K562 (cell line): ENCODE measurements at regions not wholly inside any gene's neighbourhood (a gene's known extent, or its start where the extent isn't known, plus 50 kb on each side); places are given as distances from the start of the nearest gene placed in this dataset.

ENCODE experiments used
- BACH1 ChIP-seq: fragments of 200-800 bp; sonication (Bioruptor generic); IDR thresholded peaks from 2 replicates; pipeline ENCODE4 v1.6.1; 2016; ENCODE audit warnings: missing genetic modification characterization, missing compliant biosample characterization
- CBX8 ChIP-seq: fragments of 200-600 bp; sonication (generic); IDR thresholded peaks from 2 replicates; pipeline ENCODE4 v1.6.1; 2012; ENCODE audit warnings: borderline replicate concordance, mixed run types, low read depth, mild to moderate bottlenecking, moderate library complexity, mixed read lengths, low read length, control low read depth, inconsistent platforms; ENCODE audit not compliant: poor library complexity, severe bottlenecking; ENCODE audit errors: extremely low read depth
- DDX20 ChIP-seq: fragments of 450-650 bp; IDR thresholded peaks from 2 replicates; pipeline ENCODE4 v1.6.1; 2016; ENCODE audit warnings: missing genetic modification characterization, low read depth, mild to moderate bottlenecking, missing compliant biosample characterization, moderate library complexity
- DIDO1 ChIP-seq: fragments of 450-650 bp; IDR thresholded peaks from 2 replicates; pipeline ENCODE4 v1.6.1; 2016; ENCODE audit warnings: low read depth, missing biosample characterization, missing genetic modification characterization
- FOSL1 ChIP-seq: fragments of 200-800 bp; sonication (Bioruptor generic); conservative IDR thresholded peaks from 2 replicates; pipeline ENCODE4 v1.6.1; 2016; ENCODE audit warnings: missing genetic modification characterization, missing compliant biosample characterization
- FOXJ2 ChIP-seq: fragments of 200-800 bp; sonication (Bioruptor generic); IDR thresholded peaks from 2 replicates; pipeline ENCODE4 v1.6.1; 2016; ENCODE audit warnings: missing genetic modification characterization, missing compliant biosample characterization
- GTF2A2 ChIP-seq: IDR thresholded peaks from 2 replicates; pipeline ENCODE4 v1.6.1; 2016; ENCODE audit warnings: mild to moderate bottlenecking, missing genetic modification characterization, missing compliant biosample characterization
- MAZ ChIP-seq, 2 experiments: fragments of 450-650 bp in 1 of 2; sonication (generic) in 1 of 2; formaldehyde crosslinking; IDR thresholded peaks in 1 of 2; conservative IDR thresholded peaks in 1 of 2; 2 replicates each; pipeline versions ENCODE4 v1.4.0 to v1.5.0; 2020; ENCODE audit warnings: mild to moderate bottlenecking in 1 of 2, missing genetic modification reagents in 1 of 2
- MEF2D ChIP-seq: conservative IDR thresholded peaks from 2 replicates; pipeline ENCODE4 v1.6.1; 2016; ENCODE audit warnings: low read depth, missing genetic modification characterization, missing compliant biosample characterization
- MYC ChIP-seq, 2 experiments: fragments of 250-450 bp in 1 of 2; sonication (Bioruptor Pico) in 1 of 2; IDR thresholded peaks; 2 replicates each; pipeline versions ENCODE4 v1.5.1 to v1.6.1; 2012 to 2021; ENCODE audit warnings: low read depth in 2 of 2, borderline replicate concordance in 1 of 2, improper control_type of control experiment in 1 of 2, low read length in 1 of 2, mild to moderate bottlenecking in 1 of 2, moderate library complexity in 1 of 2
- NFIC ChIP-seq: fragments of 450-650 bp; IDR thresholded peaks from 2 replicates; pipeline ENCODE4 v1.6.1; 2017; ENCODE audit warnings: mild to moderate bottlenecking, inconsistent platforms
- NR4A1 ChIP-seq, 2 experiments: fragments of 250-450 bp in 1 of 2; fragments of 450-650 bp in 1 of 2; sonication (Bioruptor Pico) in 1 of 2; IDR thresholded peaks; 2 replicates each; pipeline versions ENCODE4 v1.4.0 to v1.6.1; 2016 to 2020; ENCODE audit warnings: mild to moderate bottlenecking in 2 of 2, missing compliant biosample characterization in 1 of 2, missing genetic modification characterization in 1 of 2, moderate library complexity in 1 of 2
- SMAD3 ChIP-seq: fragments of 450-650 bp; formaldehyde crosslinking; conservative IDR thresholded peaks from 2 replicates; pipeline ENCODE4 v1.4.0; 2020; ENCODE audit warnings: mild to moderate bottlenecking
- SMARCB1 ChIP-seq: IDR thresholded peaks from 2 replicates; pipeline ENCODE4 v1.6.1; 2011; ENCODE audit warnings: improper control_type of control experiment, low read depth; ENCODE audit not compliant: insufficient read length
- STAT5A ChIP-seq: IDR thresholded peaks from 2 replicates; pipeline ENCODE4 v1.6.1; 2012; ENCODE audit warnings: low read length, inconsistent platforms, borderline replicate concordance
- TAL1 ChIP-seq: fragments of 450-650 bp; IDR thresholded peaks from 2 replicates; pipeline ENCODE4 v1.6.1; 2016; ENCODE audit warnings: mild to moderate bottlenecking
- TEAD1 ChIP-seq, 2 experiments: fragments of 450-650 bp in 1 of 2; sonication (generic) in 1 of 2; formaldehyde crosslinking; IDR thresholded peaks; 2 replicates each; pipeline versions ENCODE4 v1.4.0 to v1.8.0; 2020 to 2022; ENCODE audit warnings: mild to moderate bottlenecking in 2 of 2, missing genetic modification reagents in 1 of 2
- ZNF175 ChIP-seq: fragments of 200-800 bp; sonication (Bioruptor generic); IDR thresholded peaks from 2 replicates; pipeline ENCODE4 v1.6.1; 2016; ENCODE audit warnings: low read depth, mild to moderate bottlenecking, missing genetic modification characterization, missing compliant biosample characterization
- ZNF184 ChIP-seq: sonication (generic); formaldehyde crosslinking; IDR thresholded peaks from 2 replicates; pipeline ENCODE4 v1.5.0; 2020; ENCODE audit warnings: missing genetic modification reagents
- ZNF584 ChIP-seq: fragments of 200-800 bp; sonication (Bioruptor generic); IDR thresholded peaks from 2 replicates; pipeline ENCODE4 v1.6.1; 2016; ENCODE audit warnings: low read depth, mild to moderate bottlenecking, missing genetic modification characterization, missing compliant biosample characterization
- ZNF589 ChIP-seq: fragments of 200-800 bp; sonication (Bioruptor generic); IDR thresholded peaks from 2 replicates; pipeline ENCODE4 v1.6.1; 2016; ENCODE audit warnings: low read depth, missing genetic modification characterization, missing compliant biosample characterization
- ZNF644 ChIP-seq: fragments of 200-800 bp; sonication (Bioruptor generic); IDR thresholded peaks from 2 replicates; pipeline ENCODE4 v1.6.1; 2016; ENCODE audit warnings: low read depth, missing genetic modification characterization, missing compliant biosample characterization
- ZZZ3 ChIP-seq: fragments of 450-650 bp; IDR thresholded peaks from 2 replicates; pipeline ENCODE4 v1.6.1; 2016; ENCODE audit warnings: antibody characterized with exemption, mild to moderate bottlenecking, moderate library complexity
- TF ChIP-seq, protein P1 (sequence below): fragments of 250-450 bp; sonication (Bioruptor Pico); IDR thresholded peaks from 2 replicates; pipeline ENCODE4 v1.4.0; 2020; ENCODE audit warnings: mild to moderate bottlenecking, moderate library complexity

DNA sequence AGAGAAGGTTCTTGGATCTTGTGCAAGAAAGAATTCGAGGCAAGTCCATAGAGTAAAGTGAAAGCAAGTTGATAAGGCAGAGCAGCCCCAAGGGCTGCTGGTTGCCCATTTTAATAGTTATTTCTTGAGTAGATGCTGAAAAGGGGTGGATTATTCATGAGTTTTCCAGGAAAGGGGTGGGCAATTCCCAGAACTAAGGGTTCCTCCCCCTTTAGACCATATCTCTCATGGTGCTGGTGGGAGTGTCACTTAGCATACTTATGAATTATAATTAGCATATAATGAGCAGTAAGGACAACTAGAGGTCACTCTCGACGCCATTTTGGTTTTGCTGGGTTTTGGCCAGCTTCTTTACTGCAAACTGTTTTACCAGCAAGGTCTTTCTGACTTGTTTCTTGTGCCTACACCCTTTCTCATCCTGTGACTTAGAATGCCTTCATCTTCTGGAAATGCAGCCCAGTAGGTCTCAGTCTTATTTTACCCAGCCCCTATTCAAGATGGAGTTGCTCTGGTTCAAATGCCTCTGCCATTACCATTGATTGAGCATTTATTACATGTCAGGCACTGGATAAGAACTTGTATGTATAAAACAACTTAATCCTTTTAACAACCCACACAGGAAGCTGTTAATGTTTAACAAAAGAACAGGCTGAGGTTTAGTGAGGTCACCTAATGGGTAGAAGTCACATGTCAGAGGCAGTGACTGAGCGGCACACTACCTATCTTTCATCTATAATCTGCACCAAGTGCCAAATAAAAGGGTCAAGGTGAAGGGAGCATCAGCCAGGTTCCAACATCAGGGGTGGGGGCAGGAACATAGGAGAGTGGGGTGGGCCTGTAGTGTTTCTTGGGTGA, 250.9 kb downstream of the ICOS start (continued):
- TF ChIP-seq TEAD1 (CRISPR knock-in tag; IDR thresholded peaks at IDR 0.05) = 0 out of 4 replicates have a peak, but pooled peaks of 1 of the 2 experiments have one; percentile 45
- TF ChIP-seq STAT5A = peak; percentile 67; the same call in 1 of the 2 replicates
- peak; percentile 82 for TF ChIP-seq DDX20 (tag)
- peak; percentile 83 for TF ChIP-seq ZNF589 (CRISPR knock-in tag)
- peak; percentile 86 for TF ChIP-seq SMAD3 (CRISPR knock-in tag)
- TF ChIP-seq DIDO1 = 0 out of 2 replicates have a peak, but pooled peaks have one; percentile 57
- TF ChIP-seq NFIC = no peak
- TF ChIP-seq ZNF644 (tag) = 0 out of 2 replicates have a peak, but pooled peaks have one; percentile 60
- TF ChIP-seq SMARCB1 = no peak
- TF ChIP-seq ZZZ3 = no peak
- TF ChIP-seq GTF2A2 (tag) = peak; percentile 83
- TF ChIP-seq ZNF184 (CRISPR knock-in tag) = no peak
- TF ChIP-seq MEF2D = peak; percentile 79
- no peak for TF ChIP-seq NR4A1 (CRISPR knock-in tag; IDR thresholded peaks at IDR 0.05)
- peak; percentile 88 for TF ChIP-seq NR4A1 (tag; IDR thresholded peaks at IDR 0.05)
- TF ChIP-seq BACH1 (tag) = peak; percentile 60; the same call in 1 of the 2 replicates
- peak; percentile 77; the same call in 1 of the 2 replicates for TF ChIP-seq ZNF175 (CRISPR knock-in tag)
- TF ChIP-seq FOSL1 = no peak
- no peak for TF ChIP-seq MYC (IDR thresholded peaks at IDR 0.05; ENCODE audit: low read depth, low read length)
- TF ChIP-seq MYC (CRISPR knock-in tag; IDR thresholded peaks at IDR 0.05; ENCODE audit: borderline replicate concordance, low read depth) = no peak
- no peak for TF ChIP-seq FOXJ2 (tag)
- TF ChIP-seq CBX8 = no peak
- peak; percentile 33; the same call in 1 of the 2 replicates for TF ChIP-seq ZNF584 (CRISPR knock-in tag)
- TF ChIP-seq, protein P1, sequence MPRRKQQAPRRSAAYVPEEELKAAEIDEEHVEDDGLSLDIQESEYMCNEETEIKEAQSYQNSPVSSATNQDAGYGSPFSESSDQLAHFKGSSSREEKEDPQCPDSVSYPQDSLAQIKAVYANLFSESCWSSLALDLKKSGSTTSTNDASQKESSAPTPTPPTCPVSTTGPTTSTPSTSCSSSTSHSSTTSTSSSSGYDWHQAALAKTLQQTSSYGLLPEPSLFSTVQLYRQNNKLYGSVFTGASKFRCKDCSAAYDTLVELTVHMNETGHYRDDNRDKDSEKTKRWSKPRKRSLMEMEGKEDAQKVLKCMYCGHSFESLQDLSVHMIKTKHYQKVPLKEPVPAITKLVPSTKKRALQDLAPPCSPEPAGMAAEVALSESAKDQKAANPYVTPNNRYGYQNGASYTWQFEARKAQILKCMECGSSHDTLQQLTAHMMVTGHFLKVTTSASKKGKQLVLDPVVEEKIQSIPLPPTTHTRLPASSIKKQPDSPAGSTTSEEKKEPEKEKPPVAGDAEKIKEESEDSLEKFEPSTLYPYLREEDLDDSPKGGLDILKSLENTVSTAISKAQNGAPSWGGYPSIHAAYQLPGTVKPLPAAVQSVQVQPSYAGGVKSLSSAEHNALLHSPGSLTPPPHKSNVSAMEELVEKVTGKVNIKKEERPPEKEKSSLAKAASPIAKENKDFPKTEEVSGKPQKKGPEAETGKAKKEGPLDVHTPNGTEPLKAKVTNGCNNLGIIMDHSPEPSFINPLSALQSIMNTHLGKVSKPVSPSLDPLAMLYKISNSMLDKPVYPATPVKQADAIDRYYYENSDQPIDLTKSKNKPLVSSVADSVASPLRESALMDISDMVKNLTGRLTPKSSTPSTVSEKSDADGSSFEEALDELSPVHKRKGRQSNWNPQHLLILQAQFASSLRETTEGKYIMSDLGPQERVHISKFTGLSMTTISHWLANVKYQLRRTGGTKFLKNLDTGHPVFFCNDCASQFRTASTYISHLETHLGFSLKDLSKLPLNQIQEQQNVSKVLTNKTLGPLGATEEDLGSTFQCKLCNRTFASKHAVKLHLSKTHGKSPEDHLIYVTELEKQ (CRISPR knock-in tag) = 0 out of 2 replicates have a peak, but pooled peaks have one; percentile 27
- TF ChIP-seq MAZ (CRISPR knock-in tag; conservative IDR thresholded peaks at IDR 0.05 in 1 of 2, IDR thresholded peaks at IDR 0.05 in 1 of 2) = no peak
- no peak for TF ChIP-seq TAL1
